Ascending aorta (tissue), 2 donors: ENCODE measurements at regions not wholly inside any gene's neighbourhood (a gene's known extent, or its start where the extent isn't known, plus 50 kb on each side); places are given as distances from the start of the nearest gene placed in this dataset.

Experiments used
- DNase-seq, 2 donors: peaks; one replicate each; pipeline ENCODE4 v3.0.0-alpha.2; 2019; ENCODE audit warnings: low spot score in 2 of 2
- H3K27ac ChIP-seq, 2 donors: fragments of 200-600 bp; sonication (generic); one replicate each; pipeline ENCODE4 v1.5.1; 2016 to 2017; ENCODE audit warnings: mild to moderate bottlenecking in 1 of 2
- H3K27me3 ChIP-seq: fragments of 200-600 bp; sonication (generic); one replicate; pipeline ENCODE4 v1.5.1; 2017
- H3K36me3 ChIP-seq, 2 donors: fragments of 200-600 bp; sonication (generic); one replicate each; pipeline ENCODE4 v1.5.1; 2016
- H3K4me1 ChIP-seq, 2 donors: fragments of 200-600 bp; sonication (generic); one replicate each; pipeline ENCODE4 v1.5.1; 2016 to 2017; ENCODE audit warnings: mild to moderate bottlenecking in 1 of 2
- H3K4me3 ChIP-seq, 2 donors: fragments of 200-600 bp; sonication (generic); one replicate each; pipeline ENCODE4 v1.5.1; 2016 to 2017; ENCODE audit warnings: mild to moderate bottlenecking in 1 of 2
- H3K9me3 ChIP-seq, 2 donors: fragments of 200-600 bp; sonication (generic); one replicate each; pipeline ENCODE4 v1.5.1; 2016
- intact Hi-C: fragments of 100-400 bp; cut with DNase I; formaldehyde crosslinking; loops from one replicate; pipeline ENCODE4 v1.15.1; 2023
- TF ChIP-seq, protein P1 (sequence below), 3 experiments: fragments of 200-600 bp in 2 of 3; fragments of 450-650 bp in 1 of 3; sonication (generic) in 2 of 3; IDR thresholded peaks; one replicate each; pipeline ENCODE4 v1.5.1; 2016 to 2019; ENCODE audit warnings: antibody characterized with exemption in 3 of 3, mild to moderate bottlenecking in 1 of 3, moderate library complexity in 1 of 3

GRCh38 chr1:79773385-79773784 is 766.9 kb upstream of the ADGRL4 start:
- no peaks in the 10 kb centered on the region for H3K36me3 ChIP-seq
- no peak overlapping the region for H3K4me3 ChIP-seq
- no peak overlapping the region for H3K27ac ChIP-seq
- TF ChIP-seq, protein P1, sequence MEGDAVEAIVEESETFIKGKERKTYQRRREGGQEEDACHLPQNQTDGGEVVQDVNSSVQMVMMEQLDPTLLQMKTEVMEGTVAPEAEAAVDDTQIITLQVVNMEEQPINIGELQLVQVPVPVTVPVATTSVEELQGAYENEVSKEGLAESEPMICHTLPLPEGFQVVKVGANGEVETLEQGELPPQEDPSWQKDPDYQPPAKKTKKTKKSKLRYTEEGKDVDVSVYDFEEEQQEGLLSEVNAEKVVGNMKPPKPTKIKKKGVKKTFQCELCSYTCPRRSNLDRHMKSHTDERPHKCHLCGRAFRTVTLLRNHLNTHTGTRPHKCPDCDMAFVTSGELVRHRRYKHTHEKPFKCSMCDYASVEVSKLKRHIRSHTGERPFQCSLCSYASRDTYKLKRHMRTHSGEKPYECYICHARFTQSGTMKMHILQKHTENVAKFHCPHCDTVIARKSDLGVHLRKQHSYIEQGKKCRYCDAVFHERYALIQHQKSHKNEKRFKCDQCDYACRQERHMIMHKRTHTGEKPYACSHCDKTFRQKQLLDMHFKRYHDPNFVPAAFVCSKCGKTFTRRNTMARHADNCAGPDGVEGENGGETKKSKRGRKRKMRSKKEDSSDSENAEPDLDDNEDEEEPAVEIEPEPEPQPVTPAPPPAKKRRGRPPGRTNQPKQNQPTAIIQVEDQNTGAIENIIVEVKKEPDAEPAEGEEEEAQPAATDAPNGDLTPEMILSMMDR (IDR thresholded peaks at IDR 0.05) = no peak
- H3K4me1 ChIP-seq = no peaks in the 10 kb centered on the region
- no peaks in the 10 kb centered on the region for H3K9me3 ChIP-seq
- DNase-seq = no peak
- intact Hi-C loops = no loop called here
- H3K27me3 ChIP-seq = no peaks in the 10 kb centered on the region

DNA sequence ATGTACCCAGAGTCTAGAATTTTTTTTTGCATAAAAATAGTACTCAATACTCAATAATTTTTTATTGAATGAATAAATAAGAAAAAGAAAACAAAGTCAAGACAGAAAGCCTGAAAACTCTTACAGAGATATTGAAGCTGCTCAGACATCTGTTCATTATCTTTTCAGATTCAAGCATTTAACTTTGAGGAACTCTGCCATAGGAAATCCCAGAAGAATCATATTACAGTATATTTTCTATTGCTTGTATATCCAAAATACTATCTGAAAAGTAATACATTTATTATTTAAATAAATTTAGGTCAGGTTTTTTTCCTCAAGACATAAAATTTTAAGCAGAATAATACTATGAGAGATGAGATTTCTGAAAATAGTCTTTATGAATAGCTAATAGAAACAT is 755.9 kb upstream of the ADGRL4 start:
- DNase-seq = no peak
- no peaks in the 10 kb centered on the region for H3K4me1 ChIP-seq
- H3K9me3 ChIP-seq = peaks cover 0 to 4% of the 10 kb centered on the region in 2 donors
- no peaks in the 10 kb centered on the region for H3K27me3 ChIP-seq
- TF ChIP-seq, protein P1 (IDR thresholded peaks at IDR 0.05) = no peak
- intact Hi-C loops = no loop called here
- H3K27ac ChIP-seq = no peak overlapping the region
- no peak overlapping the region for H3K4me3 ChIP-seq
- H3K36me3 ChIP-seq = no peaks in the 10 kb centered on the region

- intact Hi-C loops = no loop called here
- Histone ChIP-seq H3K4me1 (no peaks in the 10 kb centered on the region), H3K27ac (no peak overlapping the region), H3K4me3 (no peak overlapping the region), H3K36me3 (no peaks in the 10 kb centered on the region), H3K27me3 (no peaks in the 10 kb centered on the region), H3K9me3 (peaks cover 0 to 4% of the 10 kb centered on the region in 2 donors)
- TF ChIP-seq, protein P1 (IDR thresholded peaks at IDR 0.05) = no peak
- DNase-seq = no peak
Observed at GRCh38 chr1:79760531-79760930, 754.0 kb upstream of the ADGRL4 start.

- no peaks in the 10 kb centered on the region for H3K27me3 ChIP-seq
- no peaks in the 10 kb centered on the region for H3K36me3 ChIP-seq
- intact Hi-C loops = no loop called here
- no peak for DNase-seq
- H3K4me3 ChIP-seq = no peak overlapping the region
- H3K9me3 ChIP-seq = no peaks in the 10 kb centered on the region
- no peaks in the 10 kb centered on the region for H3K4me1 ChIP-seq
- no peak overlapping the region for H3K27ac ChIP-seq
- TF ChIP-seq, protein P1 (IDR thresholded peaks at IDR 0.05) = no peak
Observed at GRCh38 chr1:79749607-79750006, 743.1 kb upstream of the ADGRL4 start.

DNA sequence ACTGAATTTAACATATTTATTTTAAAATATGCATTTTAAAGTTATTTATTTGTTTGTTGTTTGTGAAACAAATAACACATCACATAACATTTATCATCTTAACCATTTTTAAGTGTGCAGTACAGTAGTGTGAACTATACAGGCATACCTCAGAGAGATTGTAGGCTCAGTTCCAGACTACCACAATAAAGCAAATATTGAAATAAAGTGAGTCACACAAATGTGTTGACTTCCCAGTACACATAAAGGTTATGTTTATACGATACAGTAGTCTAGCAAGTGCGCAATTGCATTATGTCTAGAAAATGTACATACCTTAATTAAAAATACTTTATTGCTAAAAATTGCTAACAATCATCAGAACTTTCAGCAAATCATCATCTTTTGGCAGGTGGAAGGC is 739.4 kb upstream of the ADGRL4 start:
- TF ChIP-seq, protein P1 (IDR thresholded peaks at IDR 0.05) = no peak
- Histone ChIP-seq H3K27ac (no peak overlapping the region), H3K4me3 (no peak overlapping the region), H3K4me1 (no peaks in the 10 kb centered on the region), H3K27me3 (no peaks in the 10 kb centered on the region), H3K36me3 (no peaks in the 10 kb centered on the region), H3K9me3 (no peaks in the 10 kb centered on the region)
- intact Hi-C loops = no loop called here
- no peak for DNase-seq

DNA sequence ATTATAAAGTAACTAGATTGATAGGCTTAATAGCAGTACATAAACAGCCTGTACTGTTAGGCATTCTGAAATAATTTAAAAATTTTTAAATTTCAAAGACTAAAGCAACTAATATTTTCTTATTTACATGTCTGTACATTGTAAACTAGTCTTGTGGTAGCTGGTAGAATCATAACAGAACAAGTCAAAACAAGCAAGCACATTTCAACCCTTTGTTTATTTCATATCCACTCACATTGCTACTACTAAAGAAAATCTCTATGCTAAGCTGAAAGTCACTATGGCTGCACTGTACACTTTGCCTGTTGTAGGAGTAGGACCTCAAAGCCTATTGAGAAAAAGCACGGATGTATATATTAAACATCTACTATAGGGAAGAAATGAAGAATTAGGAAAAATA is 738.2 kb upstream of the ADGRL4 start:
- DNase-seq = no peak
- H3K9me3 ChIP-seq = no peaks in the 10 kb centered on the region
- H3K4me3 ChIP-seq = no peak overlapping the region
- H3K36me3 ChIP-seq = no peaks in the 10 kb centered on the region
- no peaks in the 10 kb centered on the region for H3K4me1 ChIP-seq
- no peaks in the 10 kb centered on the region for H3K27me3 ChIP-seq
- TF ChIP-seq, protein P1 (IDR thresholded peaks at IDR 0.05) = no peak
- H3K27ac ChIP-seq = no peak overlapping the region
- intact Hi-C loops = no loop called here
